GM21423 (cell line): ENCODE measurements at regions not wholly inside any gene's neighbourhood (a gene's known extent, or its start where the extent isn't known, plus 50 kb on each side); places are given as distances from the start of the nearest gene placed in this dataset.

ENCODE experiments used
- ATAC-seq: cut with Tn5 transposase; IDR thresholded peaks from one replicate; pipeline ENCODE4 v1.9.1; 2021; ENCODE audit warnings: mild to moderate bottlenecking, moderate library complexity; ENCODE audit not compliant: unreplicated experiment

DNA sequence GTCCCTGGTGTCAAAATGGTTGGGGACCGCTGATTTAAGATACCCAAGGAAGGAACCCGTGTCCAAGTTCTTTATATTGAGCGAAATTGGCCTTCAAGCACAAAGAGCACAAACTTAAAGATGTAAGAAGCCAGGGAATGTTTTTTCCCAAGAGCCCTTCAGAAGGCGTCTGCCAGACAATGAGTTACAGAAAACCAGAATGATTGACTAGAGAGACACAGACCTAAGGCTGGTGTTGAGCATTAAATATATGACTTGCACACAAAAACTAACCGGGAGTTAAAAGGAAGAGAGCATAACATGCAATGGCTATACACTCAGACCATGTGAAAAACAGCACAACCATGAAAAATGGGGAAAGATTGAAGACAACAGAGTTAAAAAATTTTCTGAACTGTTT, 157.5 kb upstream of the FAM9B start:
- no peak for ATAC-seq

GRCh38 chrX:9195199-9195880, 161.4 kb upstream of the FAM9B start:
- ATAC-seq, result no peak

GRCh38 chrX:9196961-9197640, 163.2 kb upstream of the FAM9B start:
- no peak for ATAC-seq

- no peak for ATAC-seq
Measured at GRCh38 chrX:9204560-9204959, 170.6 kb upstream of the FAM9B start.

- no peak for ATAC-seq
Measured at GRCh38 chrX:9205599-9206223, 171.8 kb upstream of the FAM9B start.

GRCh38 chrX:9207142-9207541, 173.2 kb upstream of the FAM9B start:
- no peak for ATAC-seq

DNA sequence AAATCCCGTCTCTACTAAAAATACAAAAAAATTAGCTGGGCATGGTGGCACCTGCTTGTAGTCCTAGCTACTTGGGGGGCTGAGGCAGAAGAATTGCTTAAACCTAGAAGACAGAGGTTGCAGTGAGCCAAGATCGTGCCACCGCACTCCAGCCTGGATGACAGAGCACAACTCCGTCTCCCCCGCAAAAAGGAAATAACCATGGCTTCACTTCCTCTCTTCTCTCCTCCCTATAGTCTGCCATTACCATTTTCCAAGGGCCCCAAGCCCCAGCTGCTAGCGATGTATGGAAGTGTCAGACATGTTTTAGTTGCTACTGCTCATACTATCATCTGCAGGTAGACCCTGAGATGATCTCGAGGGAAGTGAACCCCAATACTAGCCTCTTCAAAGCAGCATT, 177.3 kb upstream of the FAM9B start:
- no peak for ATAC-seq

DNA sequence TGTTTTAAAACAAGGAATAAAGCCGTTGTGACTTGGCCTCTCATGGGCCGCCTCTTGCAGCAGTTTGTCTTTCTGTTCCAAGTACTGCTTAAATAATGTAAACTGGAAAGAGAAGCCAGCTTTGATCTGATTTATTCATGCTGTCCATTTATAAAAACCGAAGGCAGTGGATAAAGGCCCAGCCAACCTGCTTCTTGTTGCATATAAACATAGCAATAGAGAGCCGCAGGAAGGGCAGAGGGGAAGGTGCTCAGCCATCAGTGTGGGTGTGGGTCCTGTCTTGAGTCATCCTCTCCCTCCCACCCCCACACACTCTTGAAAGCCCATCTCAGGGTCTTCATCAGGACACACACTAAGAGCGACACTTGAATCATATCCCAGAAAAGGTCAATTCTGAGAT, 187.9 kb upstream of the FAM9B start:
- no peak for ATAC-seq

- no peak for ATAC-seq
Measured at GRCh38 chrX:9222299-9222698, 188.4 kb upstream of the FAM9B start.

- ATAC-seq, result no peak
Measured at GRCh38 chrX:9227276-9227675, 193.3 kb upstream of the FAM9B start.

DNA sequence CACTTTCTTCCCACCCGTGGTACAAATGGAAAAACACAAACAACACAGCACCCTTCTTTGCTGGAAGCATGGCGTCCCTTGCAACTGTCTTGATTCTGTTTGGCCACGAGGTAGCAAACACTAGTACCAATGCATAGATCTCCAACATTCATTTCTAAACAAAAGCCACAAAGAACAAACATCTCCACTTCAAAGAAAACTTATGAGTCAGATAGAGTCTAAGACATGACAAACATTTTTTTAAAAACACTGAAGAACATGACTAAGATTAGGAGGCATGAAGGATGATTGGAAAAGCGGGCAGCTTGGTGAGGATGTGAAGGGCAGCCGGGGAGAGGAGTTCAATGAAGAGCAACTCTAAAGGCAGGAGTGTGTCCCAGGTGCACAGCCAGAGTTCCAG, 197.6 kb upstream of the FAM9B start:
- ATAC-seq, result no peak

GRCh38 chrX:9233141-9233540, 199.2 kb upstream of the FAM9B start:
- no peak for ATAC-seq

DNA sequence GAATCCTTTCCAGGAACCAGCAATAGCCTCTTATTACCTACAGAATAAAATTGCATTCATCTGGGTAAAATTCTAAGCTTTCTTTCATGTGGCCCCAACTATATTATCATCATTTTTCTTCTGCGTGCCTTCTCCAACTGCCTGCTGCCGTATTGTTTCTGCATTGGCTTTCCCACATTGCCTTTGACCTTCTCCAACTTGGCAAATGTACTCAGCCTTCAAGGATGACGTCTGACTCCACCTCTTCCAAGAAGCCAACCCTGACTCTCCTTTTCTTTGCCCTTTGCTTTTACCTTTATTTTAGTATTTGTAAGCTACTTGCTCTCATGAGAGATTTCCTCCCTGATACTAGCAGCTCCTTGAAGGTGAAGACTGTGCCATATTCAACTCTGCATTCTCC, 200.4 kb upstream of the FAM9B start:
- ATAC-seq, result no peak

- no peak for ATAC-seq
Measured at GRCh38 chrX:9235722-9236121, 201.8 kb upstream of the FAM9B start.

- no peak for ATAC-seq
Measured at GRCh38 chrX:9240956-9241355, 207.0 kb upstream of the FAM9B start.

GRCh38 chrX:9241427-9241826, 207.5 kb upstream of the FAM9B start:
- ATAC-seq, result no peak

DNA sequence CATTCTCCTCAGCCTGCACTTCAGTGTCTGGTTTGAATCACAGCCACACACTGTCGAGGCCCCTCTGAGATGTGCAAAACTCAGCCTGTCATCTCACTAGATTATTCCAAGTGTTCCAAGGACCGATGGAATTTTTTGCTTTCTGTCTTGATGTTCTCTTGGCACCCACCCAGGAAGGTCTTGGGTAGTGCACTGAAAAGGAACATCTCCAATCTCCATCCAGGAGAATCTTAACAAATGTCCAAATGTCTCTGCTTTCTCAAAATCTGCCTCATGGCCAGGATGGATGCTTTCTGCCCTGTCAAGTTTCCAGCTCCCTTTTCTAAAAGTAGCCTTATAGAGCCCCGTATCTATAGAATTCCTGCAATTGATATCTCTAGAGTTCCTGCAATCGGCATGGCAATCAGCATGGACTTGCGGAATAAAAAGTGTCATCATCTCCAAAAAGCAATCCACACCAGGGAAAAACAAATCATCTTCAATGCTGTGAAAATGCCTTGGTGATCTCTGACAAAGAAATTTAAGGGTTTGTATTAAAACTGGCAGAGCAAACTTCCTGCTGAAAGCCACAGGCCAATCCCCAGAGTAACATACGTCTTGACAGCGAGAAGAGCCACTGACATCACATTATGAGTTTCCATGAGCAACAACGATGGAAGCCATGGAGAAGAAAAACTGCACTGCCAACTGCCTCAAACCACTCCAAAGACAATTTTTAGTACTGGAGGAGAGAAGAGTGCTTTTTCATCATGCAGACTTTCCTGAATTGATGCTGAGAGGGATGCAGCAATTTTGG, 215.3 kb upstream of the FAM9B start:
- no peak for ATAC-seq

DNA sequence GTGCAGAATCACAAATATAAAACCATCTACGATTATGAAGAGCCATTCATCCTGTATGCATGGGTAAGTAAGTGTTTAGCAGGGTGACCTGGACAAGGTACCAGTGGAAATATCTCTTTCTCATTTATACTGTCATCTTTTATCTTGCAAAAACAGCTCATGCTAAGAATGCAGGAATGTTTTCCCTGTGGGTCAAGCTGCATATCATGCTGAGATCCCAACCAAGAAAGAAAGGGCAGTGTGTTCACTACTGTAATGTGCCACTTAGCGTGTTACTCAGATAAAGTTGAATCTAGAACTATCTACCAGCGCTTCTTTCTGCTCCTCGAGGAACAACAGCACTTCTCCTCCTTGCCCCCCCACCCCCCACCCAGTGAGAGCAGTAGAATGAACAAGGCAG, 212.7 kb upstream of the TBL1X start:
- no peak for ATAC-seq

GRCh38 chrX:9253211-9253610, 211.6 kb upstream of the TBL1X start:
- ATAC-seq, result no peak

DNA sequence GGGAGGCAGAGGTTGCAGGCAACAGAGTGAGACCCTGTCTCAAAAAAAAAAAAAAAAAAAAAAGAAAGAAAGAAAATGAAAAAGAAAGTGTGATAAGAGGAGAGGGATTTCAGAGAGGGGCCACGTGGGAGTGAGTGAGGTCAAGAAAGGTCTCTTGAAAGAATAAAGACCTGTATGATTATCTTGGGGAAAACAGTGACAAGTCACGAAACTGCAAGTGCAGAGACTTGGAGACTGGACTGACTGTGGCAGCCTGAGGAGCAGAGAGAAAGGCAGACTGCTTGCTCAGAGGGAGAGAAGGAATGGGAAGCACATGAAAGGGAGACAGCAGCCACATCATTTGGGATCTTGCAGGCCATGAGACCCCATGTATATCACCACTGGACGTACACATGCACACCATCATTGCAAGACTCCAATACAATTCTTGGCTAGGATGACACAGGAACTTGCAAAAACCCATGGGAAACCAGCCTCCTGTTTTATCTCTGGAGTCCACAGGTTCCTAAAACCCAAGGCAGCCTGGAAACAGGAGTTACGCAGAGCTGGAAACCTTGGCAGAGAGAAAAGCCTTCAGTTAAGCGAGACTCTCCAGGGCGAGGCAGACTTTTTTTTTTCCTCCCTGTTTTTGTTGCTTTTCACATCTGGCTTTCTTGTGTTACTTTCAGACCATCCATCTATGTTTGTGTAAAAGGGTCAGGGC, 207.0 kb upstream of the TBL1X start:
- no peak for ATAC-seq
